K562 (cell line): ENCODE measurements at regions not wholly inside any gene's neighbourhood (a gene's known extent, or its start where the extent isn't known, plus 50 kb on each side); places are given as distances from the start of the nearest gene placed in this dataset.

Source experiments
- ATF1 ChIP-seq, 2 experiments: fragments of 450-650 bp in 1 of 2; IDR thresholded peaks; 2 replicates each; pipeline ENCODE4 v1.6.1; 2016; ENCODE audit warnings: missing compliant biosample characterization in 1 of 2, missing genetic modification characterization in 1 of 2
- CSDE1 ChIP-seq, 2 experiments: fragments of 450-650 bp; IDR thresholded peaks; 2 replicates each; pipeline ENCODE4 v1.6.1; 2016; ENCODE audit warnings: mild to moderate bottlenecking in 1 of 2
- EP300 ChIP-seq: IDR thresholded peaks from 2 replicates; pipeline ENCODE4 v1.6.1; 2012; ENCODE audit warnings: low read length, improper control_type of control experiment
- FOXA1 ChIP-seq: fragments of 450-650 bp; IDR thresholded peaks from 2 replicates; pipeline ENCODE4 v1.6.1; 2016; ENCODE audit warnings: mild to moderate bottlenecking, borderline replicate concordance
- HDAC1 ChIP-seq, 2 experiments: fragments of 450-650 bp; IDR thresholded peaks; 2 replicates each; pipeline ENCODE4 v1.6.1; 2016 to 2017; ENCODE audit warnings: inconsistent platforms in 1 of 2, mild to moderate bottlenecking in 1 of 2, moderate library complexity in 1 of 2
- ILK ChIP-seq: fragments of 450-650 bp; IDR thresholded peaks from 2 replicates; pipeline ENCODE4 v1.6.1; 2016; ENCODE audit warnings: missing genetic modification characterization, low read depth, mild to moderate bottlenecking, missing compliant biosample characterization, moderate library complexity, borderline replicate concordance
- PHF8 ChIP-seq: fragments of 200-600 bp; sonication (generic); IDR thresholded peaks from 2 replicates; pipeline ENCODE4 v1.6.1; 2012; ENCODE audit warnings: mixed run types, mild to moderate bottlenecking, inconsistent platforms, low read length, moderate library complexity, borderline replicate concordance
- POLR3G ChIP-seq: IDR thresholded peaks from 2 replicates; pipeline ENCODE4 v1.6.1; 2011; ENCODE audit not compliant: insufficient read length, insufficient replicate concordance; ENCODE audit errors: extremely low read depth
- RBM39 ChIP-seq: fragments of 200-400 bp; formaldehyde crosslinking; optimal IDR thresholded peaks from 2 replicates; pipeline ENCODE3; 2018; ENCODE audit warnings: low read depth, low read length
- ZC3H8 ChIP-seq: fragments of 450-650 bp; IDR thresholded peaks from 2 replicates; pipeline ENCODE4 v1.6.1; 2017
- ZNF133 ChIP-seq: fragments of 250-450 bp; sonication (Bioruptor Pico); IDR thresholded peaks from 2 replicates; pipeline ENCODE4 v1.4.0; 2020; ENCODE audit warnings: mild to moderate bottlenecking
- ZNF583 ChIP-seq: fragments of 250-450 bp; sonication (Bioruptor Pico); IDR thresholded peaks from 2 replicates; pipeline ENCODE4 v1.4.0; 2020
- TF ChIP-seq, protein P1 (sequence below): fragments of 450-650 bp; formaldehyde crosslinking; IDR thresholded peaks from 2 replicates; pipeline ENCODE4 v1.4.0; 2020; ENCODE audit warnings: mild to moderate bottlenecking, moderate library complexity
- TF ChIP-seq, protein P2 (sequence below): fragments of 450-650 bp; IDR thresholded peaks from 2 replicates; pipeline ENCODE4 v1.6.1; 2018; ENCODE audit not compliant: partially characterized antibody
- TF ChIP-seq, protein P3 (sequence below): fragments of 450-650 bp; IDR thresholded peaks from 2 replicates; pipeline ENCODE4 v1.6.1; 2017; ENCODE audit warnings: antibody characterized with exemption
- TF ChIP-seq, protein P4 (sequence below): IDR thresholded peaks from 3 replicates; pipeline ENCODE4 v1.6.1; 2011; ENCODE audit warnings: borderline replicate concordance, mild to moderate bottlenecking; ENCODE audit not compliant: insufficient read length, insufficient read depth
- TF ChIP-seq, protein P5 (sequence below), 2 experiments: fragments of 450-650 bp; IDR thresholded peaks; 2 replicates each; pipeline ENCODE4 v1.6.1; 2016

DNA sequence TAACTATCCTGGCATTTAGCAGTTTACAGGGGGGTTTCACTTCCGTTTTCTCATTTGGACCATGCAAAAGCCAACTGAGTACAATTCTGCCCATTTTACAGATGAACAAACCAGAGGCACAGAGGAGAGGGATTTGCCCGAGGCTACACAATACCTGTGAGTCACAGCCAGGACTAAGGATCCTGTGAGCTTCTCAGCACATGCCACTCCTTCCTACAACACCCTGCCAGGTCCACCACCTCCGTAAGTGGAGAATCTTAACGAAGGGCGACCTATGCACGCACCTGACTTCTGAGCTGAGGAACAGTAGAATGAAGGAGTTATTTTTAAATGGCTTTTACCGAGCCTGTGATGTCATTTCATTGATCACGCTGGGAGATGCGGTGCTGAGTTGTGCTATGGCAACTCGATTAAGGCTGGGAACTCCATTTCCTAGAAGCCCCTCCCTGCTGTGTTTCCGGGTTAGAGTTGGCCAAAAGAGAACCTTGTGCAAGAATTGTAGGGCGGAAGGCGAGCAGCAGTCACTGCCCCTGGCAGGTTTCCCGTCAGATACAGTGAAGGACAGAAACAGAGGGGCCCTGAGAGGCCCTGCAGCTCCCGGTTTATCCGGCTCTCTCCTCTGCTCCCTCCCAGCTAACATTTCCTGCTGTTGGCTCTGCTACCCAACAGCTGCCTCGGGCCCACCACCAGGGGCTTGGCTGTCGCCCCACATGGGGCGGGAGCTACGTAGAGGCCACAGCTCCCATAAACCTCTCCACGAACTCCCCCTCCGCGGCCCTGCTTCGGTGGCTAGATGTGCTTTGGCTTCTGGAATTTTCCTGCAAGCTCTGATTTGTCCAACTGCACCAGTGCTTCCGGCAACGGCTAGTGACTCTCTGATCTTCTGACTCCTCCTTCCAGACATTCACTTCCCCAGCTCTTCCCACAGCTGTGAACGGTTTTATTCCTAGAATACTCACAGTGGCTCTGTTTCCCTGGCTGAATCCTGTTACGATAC is 75.1 kb upstream of the USP9X start (continued):
- TF ChIP-seq HDAC1 (IDR thresholded peaks at IDR 0.05) (no peak; a peak in 1 of 4 replicates), POLR3G (no peak), RBM39 (no peak), PHF8 (peak; percentile 60; the same call in 1 of the 2 replicates), CSDE1 (IDR thresholded peaks at IDR 0.05) (no peak), ATF1 (CRISPR knock-in tag; IDR thresholded peaks at IDR 0.05) (no peak), ATF1 (tag; IDR thresholded peaks at IDR 0.05) (peak; percentile 68; the same call in 1 of the 2 replicates), FOXA1 (no peak), EP300 (peak; percentile 58; the same call in 1 of the 2 replicates), ZNF583 (CRISPR knock-in tag) (no peak), ZNF133 (no peak), ZC3H8 (no peak), ILK (tag) (no peak)
- TF ChIP-seq, protein P1, sequence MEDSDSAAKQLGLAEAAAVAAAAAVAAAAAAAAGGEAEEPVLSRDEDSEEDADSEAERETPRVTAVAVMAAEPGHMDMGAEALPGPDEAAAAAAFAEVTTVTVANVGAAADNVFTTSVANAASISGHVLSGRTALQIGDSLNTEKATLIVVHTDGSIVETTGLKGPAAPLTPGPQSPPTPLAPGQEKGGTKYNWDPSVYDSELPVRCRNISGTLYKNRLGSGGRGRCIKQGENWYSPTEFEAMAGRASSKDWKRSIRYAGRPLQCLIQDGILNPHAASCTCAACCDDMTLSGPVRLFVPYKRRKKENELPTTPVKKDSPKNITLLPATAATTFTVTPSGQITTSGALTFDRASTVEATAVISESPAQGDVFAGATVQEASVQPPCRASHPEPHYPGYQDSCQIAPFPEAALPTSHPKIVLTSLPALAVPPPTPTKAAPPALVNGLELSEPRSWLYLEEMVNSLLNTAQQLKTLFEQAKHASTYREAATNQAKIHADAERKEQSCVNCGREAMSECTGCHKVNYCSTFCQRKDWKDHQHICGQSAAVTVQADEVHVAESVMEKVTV = no peak
- TF ChIP-seq, protein P2, sequence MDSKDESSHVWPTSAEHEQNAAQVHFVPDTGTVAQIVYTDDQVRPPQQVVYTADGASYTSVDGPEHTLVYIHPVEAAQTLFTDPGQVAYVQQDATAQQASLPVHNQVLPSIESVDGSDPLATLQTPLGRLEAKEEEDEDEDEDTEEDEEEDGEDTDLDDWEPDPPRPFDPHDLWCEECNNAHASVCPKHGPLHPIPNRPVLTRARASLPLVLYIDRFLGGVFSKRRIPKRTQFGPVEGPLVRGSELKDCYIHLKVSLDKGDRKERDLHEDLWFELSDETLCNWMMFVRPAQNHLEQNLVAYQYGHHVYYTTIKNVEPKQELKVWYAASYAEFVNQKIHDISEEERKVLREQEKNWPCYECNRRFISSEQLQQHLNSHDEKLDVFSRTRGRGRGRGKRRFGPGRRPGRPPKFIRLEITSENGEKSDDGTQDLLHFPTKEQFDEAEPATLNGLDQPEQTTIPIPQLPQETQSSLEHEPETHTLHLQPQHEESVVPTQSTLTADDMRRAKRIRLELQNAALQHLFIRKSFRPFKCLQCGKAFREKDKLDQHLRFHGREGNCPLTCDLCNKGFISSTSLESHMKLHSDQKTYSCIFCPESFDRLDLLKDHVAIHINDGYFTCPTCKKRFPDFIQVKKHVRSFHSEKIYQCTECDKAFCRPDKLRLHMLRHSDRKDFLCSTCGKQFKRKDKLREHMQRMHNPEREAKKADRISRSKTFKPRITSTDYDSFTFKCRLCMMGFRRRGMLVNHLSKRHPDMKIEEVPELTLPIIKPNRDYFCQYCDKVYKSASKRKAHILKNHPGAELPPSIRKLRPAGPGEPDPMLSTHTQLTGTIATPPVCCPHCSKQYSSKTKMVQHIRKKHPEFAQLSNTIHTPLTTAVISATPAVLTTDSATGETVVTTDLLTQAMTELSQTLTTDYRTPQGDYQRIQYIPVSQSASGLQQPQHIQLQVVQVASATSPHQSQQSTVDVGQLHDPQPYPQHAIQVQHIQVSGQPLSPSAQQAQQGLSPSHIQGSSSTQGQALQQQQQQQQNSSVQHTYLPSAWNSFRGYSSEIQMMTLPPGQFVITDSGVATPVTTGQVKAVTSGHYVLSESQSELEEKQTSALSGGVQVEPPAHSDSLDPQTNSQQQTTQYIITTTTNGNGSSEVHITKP = no peak
- TF ChIP-seq, protein P3, sequence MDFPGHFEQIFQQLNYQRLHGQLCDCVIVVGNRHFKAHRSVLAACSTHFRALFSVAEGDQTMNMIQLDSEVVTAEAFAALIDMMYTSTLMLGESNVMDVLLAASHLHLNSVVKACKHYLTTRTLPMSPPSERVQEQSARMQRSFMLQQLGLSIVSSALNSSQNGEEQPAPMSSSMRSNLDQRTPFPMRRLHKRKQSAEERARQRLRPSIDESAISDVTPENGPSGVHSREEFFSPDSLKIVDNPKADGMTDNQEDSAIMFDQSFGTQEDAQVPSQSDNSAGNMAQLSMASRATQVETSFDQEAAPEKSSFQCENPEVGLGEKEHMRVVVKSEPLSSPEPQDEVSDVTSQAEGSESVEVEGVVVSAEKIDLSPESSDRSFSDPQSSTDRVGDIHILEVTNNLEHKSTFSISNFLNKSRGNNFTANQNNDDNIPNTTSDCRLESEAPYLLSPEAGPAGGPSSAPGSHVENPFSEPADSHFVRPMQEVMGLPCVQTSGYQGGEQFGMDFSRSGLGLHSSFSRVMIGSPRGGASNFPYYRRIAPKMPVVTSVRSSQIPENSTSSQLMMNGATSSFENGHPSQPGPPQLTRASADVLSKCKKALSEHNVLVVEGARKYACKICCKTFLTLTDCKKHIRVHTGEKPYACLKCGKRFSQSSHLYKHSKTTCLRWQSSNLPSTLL = no peak
- TF ChIP-seq, protein P4, sequence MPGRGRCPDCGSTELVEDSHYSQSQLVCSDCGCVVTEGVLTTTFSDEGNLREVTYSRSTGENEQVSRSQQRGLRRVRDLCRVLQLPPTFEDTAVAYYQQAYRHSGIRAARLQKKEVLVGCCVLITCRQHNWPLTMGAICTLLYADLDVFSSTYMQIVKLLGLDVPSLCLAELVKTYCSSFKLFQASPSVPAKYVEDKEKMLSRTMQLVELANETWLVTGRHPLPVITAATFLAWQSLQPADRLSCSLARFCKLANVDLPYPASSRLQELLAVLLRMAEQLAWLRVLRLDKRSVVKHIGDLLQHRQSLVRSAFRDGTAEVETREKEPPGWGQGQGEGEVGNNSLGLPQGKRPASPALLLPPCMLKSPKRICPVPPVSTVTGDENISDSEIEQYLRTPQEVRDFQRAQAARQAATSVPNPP = no peak
- TF ChIP-seq, protein P5, sequence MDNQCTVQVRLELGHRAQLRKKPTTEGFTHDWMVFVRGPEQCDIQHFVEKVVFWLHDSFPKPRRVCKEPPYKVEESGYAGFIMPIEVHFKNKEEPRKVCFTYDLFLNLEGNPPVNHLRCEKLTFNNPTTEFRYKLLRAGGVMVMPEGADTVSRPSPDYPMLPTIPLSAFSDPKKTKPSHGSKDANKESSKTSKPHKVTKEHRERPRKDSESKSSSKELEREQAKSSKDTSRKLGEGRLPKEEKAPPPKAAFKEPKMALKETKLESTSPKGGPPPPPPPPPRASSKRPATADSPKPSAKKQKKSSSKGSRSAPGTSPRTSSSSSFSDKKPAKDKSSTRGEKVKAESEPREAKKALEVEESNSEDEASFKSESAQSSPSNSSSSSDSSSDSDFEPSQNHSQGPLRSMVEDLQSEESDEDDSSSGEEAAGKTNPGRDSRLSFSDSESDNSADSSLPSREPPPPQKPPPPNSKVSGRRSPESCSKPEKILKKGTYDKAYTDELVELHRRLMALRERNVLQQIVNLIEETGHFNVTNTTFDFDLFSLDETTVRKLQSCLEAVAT (IDR thresholded peaks at IDR 0.05) = no peak
